Gastroesophageal sphincter (tissue), 3 donors: ENCODE measurements at regions not wholly inside any gene's neighbourhood (a gene's known extent, or its start where the extent isn't known, plus 50 kb on each side); places are given as distances from the start of the nearest gene placed in this dataset.

Experiments used
- CTCF ChIP-seq, 4 experiments: fragments of 200-600 bp in 2 of 4; fragments of 450-650 bp in 2 of 4; sonication (generic) in 1 of 4; IDR thresholded peaks; one replicate each; pipeline ENCODE4 v1.5.1; 2017 to 2019; ENCODE audit warnings: antibody characterized with exemption in 4 of 4, mild to moderate bottlenecking in 2 of 4, moderate library complexity in 2 of 4
- POLR2A ChIP-seq, 2 donors: fragments of 450-650 bp; IDR thresholded peaks; one replicate each; pipeline ENCODE4 v1.6.1; 2017; ENCODE audit warnings: antibody characterized with exemption in 2 of 2, mild to moderate bottlenecking in 2 of 2, moderate library complexity in 1 of 2
- POLR2AphosphoS5 ChIP-seq: sonication (generic); formaldehyde crosslinking; IDR thresholded peaks from one replicate; pipeline ENCODE4 v1.6.1; 2017; ENCODE audit warnings: antibody characterized with exemption

DNA sequence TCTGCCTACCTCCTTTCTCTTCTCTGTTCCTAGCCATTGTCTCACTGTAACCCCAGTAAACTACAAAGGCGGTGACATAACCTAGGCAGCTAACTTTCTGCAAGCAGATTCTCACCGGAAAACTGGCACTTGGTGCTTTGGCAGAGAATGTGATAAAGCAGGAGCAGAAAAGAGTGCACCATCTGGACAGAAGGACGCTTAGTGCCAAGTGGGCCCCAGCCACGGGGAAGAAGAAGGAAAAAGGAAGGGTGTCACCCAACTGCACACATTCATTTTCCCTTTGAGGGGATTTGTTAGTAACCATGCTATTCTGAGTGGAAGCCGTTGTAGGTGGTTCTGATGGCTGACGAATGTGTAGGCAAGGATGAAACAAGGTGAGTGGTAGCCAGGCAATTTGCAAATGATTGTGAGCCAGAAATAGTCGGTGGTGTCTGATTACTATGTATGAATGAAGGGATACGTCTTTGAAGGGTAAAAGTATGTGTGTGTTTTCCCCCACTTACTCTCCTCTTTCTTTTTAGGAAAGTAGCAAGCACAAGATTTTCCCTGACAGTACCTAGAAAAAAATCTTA, 148.3 kb upstream of the STXBP5 start:
- TF ChIP-seq CTCF (IDR thresholded peaks at IDR 0.05) (no peak), POLR2A (IDR thresholded peaks at IDR 0.05) (no peak), POLR2AphosphoS5 (no peak)
